ENCODE measurements at regions not wholly inside any gene's neighbourhood (a gene's known extent, or its start where the extent isn't known, plus 50 kb on each side); places are given as distances from the start of the nearest gene placed in this dataset.

GRCh38 chr3:34319881-34320280, 521.5 kb downstream of the PDCD6IP start:
- Histone ChIP-seq H3K79me2 (ENCODE audit: insufficient read depth, low read length) (no peaks in the 10 kb centered on the region), H3K36me3 (ENCODE audit: low read length) (no peaks in the 10 kb centered on the region), H3K27ac (ENCODE audit: low read depth, low read length) (no peak overlapping the region), H3K9me3 (ENCODE audit: insufficient read depth, low read length) (no peaks in the 10 kb centered on the region), H3K4me3 (ENCODE audit: insufficient read depth, low read length, poor library complexity, severe bottlenecking) (no peak overlapping the region), H3K4me2 (ENCODE audit: low read depth, low read length, poor library complexity, severe bottlenecking) (no peak overlapping the region), H3K27me3 (ENCODE audit: low read length) (no peaks in the 10 kb centered on the region), H3K9me2 (replicated peaks; ENCODE audit: insufficient read depth, low read length) (no peaks in the 10 kb centered on the region), H4K20me1 (ENCODE audit: low read depth, low read length) (no peaks in the 10 kb centered on the region), H3F3A (ENCODE audit: insufficient read depth) (no peaks in the 10 kb centered on the region), H3K9ac (ENCODE audit: low read length) (no peak overlapping the region), H2AFZ (ENCODE audit: low read depth, low read length, severe bottlenecking) (no peak overlapping the region)
- TF ChIP-seq EZH2phosphoT487 (conservative IDR thresholded peaks at IDR 0.05; ENCODE audit: low read length) (no peak), CTCF (IDR thresholded peaks at IDR 0.05; ENCODE audit: insufficient read depth, low read length, poor library complexity, severe bottlenecking) (no peak)

- no peaks in the 10 kb centered on the region for H3K9me3 ChIP-seq (ENCODE audit: insufficient read depth, low read length)
Observed at GRCh38 chr3:34323517-34323916, 525.1 kb downstream of the PDCD6IP start.

GRCh38 chr3:34346656-34347055, 548.2 kb downstream of the PDCD6IP start:
- Histone ChIP-seq H4K20me1 (ENCODE audit: low read depth, low read length) (no peaks in the 10 kb centered on the region), H2AFZ (ENCODE audit: low read depth, low read length, severe bottlenecking) (no peak overlapping the region), H3F3A (ENCODE audit: insufficient read depth) (no peaks in the 10 kb centered on the region), H3K9ac (ENCODE audit: low read length) (no peak overlapping the region), H3K9me2 (replicated peaks; ENCODE audit: insufficient read depth, low read length) (no peaks in the 10 kb centered on the region), H3K4me2 (ENCODE audit: low read depth, low read length, poor library complexity, severe bottlenecking) (no peak overlapping the region), H3K27ac (ENCODE audit: low read depth, low read length) (no peak overlapping the region), H3K9me3 (ENCODE audit: insufficient read depth, low read length) (no peaks in the 10 kb centered on the region), H3K79me2 (ENCODE audit: insufficient read depth, low read length) (no peaks in the 10 kb centered on the region), H3K4me3 (ENCODE audit: insufficient read depth, low read length, poor library complexity, severe bottlenecking) (no peak overlapping the region), H3K36me3 (ENCODE audit: low read length) (0 out of 2 replicates have a peak, but pooled peaks cover 4% of the 10 kb centered on the region), H3K27me3 (ENCODE audit: low read length) (no peaks in the 10 kb centered on the region)
- no peak for TF ChIP-seq CTCF (IDR thresholded peaks at IDR 0.05; ENCODE audit: insufficient read depth, low read length, poor library complexity, severe bottlenecking)
- no peak for TF ChIP-seq EZH2phosphoT487 (conservative IDR thresholded peaks at IDR 0.05; ENCODE audit: low read length)

More at GRCh38 chr3:34323517-34323916, 525.1 kb downstream of the PDCD6IP start:
- Histone ChIP-seq H3K4me3 (ENCODE audit: insufficient read depth, low read length, poor library complexity, severe bottlenecking) (no peak overlapping the region), H3K36me3 (ENCODE audit: low read length) (no peaks in the 10 kb centered on the region), H3F3A (ENCODE audit: insufficient read depth) (no peaks in the 10 kb centered on the region), H4K20me1 (ENCODE audit: low read depth, low read length) (no peaks in the 10 kb centered on the region), H3K9me2 (replicated peaks; ENCODE audit: insufficient read depth, low read length) (no peaks in the 10 kb centered on the region), H3K9ac (ENCODE audit: low read length) (no peak overlapping the region), H3K79me2 (ENCODE audit: insufficient read depth, low read length) (no peaks in the 10 kb centered on the region), H3K27ac (ENCODE audit: low read depth, low read length) (peak overlapping the region; percentile 52), H3K27me3 (ENCODE audit: low read length) (no peaks in the 10 kb centered on the region), H3K4me2 (ENCODE audit: low read depth, low read length, poor library complexity, severe bottlenecking) (peak overlapping the region; percentile 29), H2AFZ (ENCODE audit: low read depth, low read length, severe bottlenecking) (no peak overlapping the region)
- TF ChIP-seq CTCF (IDR thresholded peaks at IDR 0.05; ENCODE audit: insufficient read depth, low read length, poor library complexity, severe bottlenecking) (no peak), EZH2phosphoT487 (conservative IDR thresholded peaks at IDR 0.05; ENCODE audit: low read length) (no peak)
